Neural progenitor cell (in vitro differentiated cells): ENCODE measurements at regions not wholly inside any gene's neighbourhood (a gene's known extent, or its start where the extent isn't known, plus 50 kb on each side); places are given as distances from the start of the nearest gene placed in this dataset.

ENCODE experiments used
- EZH2 ChIP-seq: fragments of 200-600 bp; sonication (generic); IDR thresholded peaks from 2 replicates; pipeline ENCODE4 v1.6.1; 2017; ENCODE audit warnings: antibody characterized with exemption, mild to moderate bottlenecking, moderate library complexity
- EZH2phosphoT487 ChIP-seq: fragments of 200-600 bp; sonication (generic); IDR thresholded peaks from 2 replicates; pipeline ENCODE4 v1.6.1; 2017; ENCODE audit warnings: antibody characterized with exemption
- TF ChIP-seq, protein P1 (sequence below): fragments of 200-600 bp; sonication (generic); IDR thresholded peaks from 2 replicates; pipeline ENCODE4 v1.5.1; 2017; ENCODE audit warnings: antibody characterized with exemption, mild to moderate bottlenecking

DNA sequence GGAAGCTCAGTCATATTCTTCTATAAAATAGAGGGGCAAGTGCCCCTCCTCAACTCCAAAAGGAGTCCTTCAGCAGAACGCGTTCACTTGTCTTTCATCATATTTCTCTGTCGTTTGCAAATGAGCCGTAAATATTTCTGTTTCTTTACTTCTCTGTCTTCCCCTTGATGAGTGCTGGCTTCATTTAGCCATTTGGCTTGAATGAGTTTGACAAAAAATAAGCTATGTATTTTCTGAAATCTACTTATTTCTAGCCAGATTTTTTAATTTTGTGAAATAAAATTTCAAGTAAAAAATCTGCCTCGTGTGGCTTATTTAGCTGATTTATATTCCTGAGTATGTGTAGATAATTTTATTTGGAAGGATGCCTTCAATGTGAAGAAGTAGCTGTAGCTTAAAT lies 170.8 kb upstream of the DGKB start:
- TF ChIP-seq, protein P1, sequence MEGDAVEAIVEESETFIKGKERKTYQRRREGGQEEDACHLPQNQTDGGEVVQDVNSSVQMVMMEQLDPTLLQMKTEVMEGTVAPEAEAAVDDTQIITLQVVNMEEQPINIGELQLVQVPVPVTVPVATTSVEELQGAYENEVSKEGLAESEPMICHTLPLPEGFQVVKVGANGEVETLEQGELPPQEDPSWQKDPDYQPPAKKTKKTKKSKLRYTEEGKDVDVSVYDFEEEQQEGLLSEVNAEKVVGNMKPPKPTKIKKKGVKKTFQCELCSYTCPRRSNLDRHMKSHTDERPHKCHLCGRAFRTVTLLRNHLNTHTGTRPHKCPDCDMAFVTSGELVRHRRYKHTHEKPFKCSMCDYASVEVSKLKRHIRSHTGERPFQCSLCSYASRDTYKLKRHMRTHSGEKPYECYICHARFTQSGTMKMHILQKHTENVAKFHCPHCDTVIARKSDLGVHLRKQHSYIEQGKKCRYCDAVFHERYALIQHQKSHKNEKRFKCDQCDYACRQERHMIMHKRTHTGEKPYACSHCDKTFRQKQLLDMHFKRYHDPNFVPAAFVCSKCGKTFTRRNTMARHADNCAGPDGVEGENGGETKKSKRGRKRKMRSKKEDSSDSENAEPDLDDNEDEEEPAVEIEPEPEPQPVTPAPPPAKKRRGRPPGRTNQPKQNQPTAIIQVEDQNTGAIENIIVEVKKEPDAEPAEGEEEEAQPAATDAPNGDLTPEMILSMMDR = no peak
- TF ChIP-seq EZH2phosphoT487 (no peak), EZH2 (no peak)
